GM19328 (cell line): ENCODE measurements at regions not wholly inside any gene's neighbourhood (a gene's known extent, or its start where the extent isn't known, plus 50 kb on each side); places are given as distances from the start of the nearest gene placed in this dataset.

Experiments
- ATAC-seq: cut with Tn5 transposase; IDR thresholded peaks from one replicate; pipeline ENCODE4 v1.9.1; 2021; ENCODE audit warnings: mild to moderate bottlenecking, moderate library complexity; ENCODE audit not compliant: unreplicated experiment

DNA sequence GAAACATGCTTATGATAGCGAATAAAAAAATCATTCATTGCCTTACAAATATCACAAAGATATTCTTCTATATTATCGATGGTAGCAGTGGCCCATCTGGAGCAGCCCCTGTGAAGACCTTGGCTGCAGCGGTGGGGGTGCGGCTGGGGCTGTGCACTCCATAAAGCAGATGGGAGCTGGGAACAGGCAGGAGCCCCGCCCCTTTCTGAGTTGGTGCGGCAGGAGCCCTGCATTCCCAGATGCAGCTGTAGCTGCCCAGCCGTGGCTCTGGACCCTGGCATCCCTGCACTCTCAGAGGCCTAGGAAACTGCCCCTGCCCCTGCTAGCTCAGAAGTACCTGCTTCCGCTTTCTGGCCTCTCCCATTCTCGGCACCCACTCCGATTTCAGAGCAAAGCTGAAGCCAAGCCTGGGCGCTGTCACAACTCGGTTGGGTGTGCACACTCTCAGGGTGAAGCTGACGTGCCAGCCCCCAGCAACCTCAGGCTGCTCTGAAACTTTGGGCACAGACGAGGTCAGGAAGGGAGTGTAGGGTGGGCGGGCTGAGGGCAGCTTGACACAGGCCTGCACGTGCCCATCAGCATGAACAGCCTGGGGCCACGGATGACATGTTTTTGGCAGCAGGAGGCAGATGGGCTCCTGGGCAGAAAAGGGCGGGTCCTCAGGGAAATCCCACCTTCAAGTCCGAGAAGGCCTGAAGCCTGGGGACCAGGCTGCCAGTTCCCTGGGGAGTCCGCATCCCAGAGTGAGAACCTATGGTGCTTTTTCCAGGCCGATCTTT lies 1440.8 kb upstream of the ACO1 start:
- no peak for ATAC-seq

- no peak for ATAC-seq
Observed at GRCh38 chr9:30944225-30944569, 1440.2 kb upstream of the ACO1 start.

- ATAC-seq = no peak
Observed at GRCh38 chr9:30944741-30945280, 1439.6 kb upstream of the ACO1 start.

DNA sequence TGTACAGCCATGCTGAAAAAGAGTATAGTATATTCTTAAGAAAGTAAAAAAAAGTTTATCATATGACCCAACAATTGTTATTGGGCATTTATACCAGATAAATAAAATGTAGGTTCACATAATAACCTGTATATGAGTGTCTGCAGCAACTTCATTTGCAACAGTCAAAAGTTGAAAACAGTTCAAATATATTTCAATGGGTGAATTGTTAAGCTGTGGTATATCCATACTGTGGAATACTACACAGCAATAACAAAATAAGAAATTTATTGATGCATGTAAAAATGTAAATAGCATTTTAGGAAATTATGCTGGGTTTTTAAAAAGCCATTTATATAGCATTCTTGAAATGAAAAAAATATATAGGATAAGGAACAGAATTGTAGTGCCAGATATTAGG lies 1420.1 kb upstream of the ACO1 start:
- no peak for ATAC-seq

GRCh38 chr9:30967476-30967875 lies 1417.0 kb upstream of the ACO1 start:
- no peak for ATAC-seq

DNA sequence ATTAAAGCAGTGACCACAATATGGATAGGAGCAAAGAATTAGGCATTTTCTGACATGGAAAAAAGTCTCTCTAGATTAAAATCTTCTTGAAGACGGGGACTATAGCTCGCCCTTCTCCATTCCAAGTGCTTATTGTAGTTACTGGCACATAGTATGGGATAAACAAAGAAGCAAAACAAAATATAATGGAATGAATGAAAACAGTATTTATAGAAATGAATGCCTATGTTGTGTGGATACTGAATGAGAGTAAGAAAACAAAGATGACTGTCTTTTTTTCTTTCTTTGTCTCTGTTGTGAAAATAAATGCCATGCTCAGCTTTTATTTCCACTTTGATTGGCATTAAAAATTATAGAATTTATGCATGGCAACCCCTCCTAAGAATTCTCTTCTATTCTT lies 1414.3 kb upstream of the ACO1 start:
- no peak for ATAC-seq

DNA sequence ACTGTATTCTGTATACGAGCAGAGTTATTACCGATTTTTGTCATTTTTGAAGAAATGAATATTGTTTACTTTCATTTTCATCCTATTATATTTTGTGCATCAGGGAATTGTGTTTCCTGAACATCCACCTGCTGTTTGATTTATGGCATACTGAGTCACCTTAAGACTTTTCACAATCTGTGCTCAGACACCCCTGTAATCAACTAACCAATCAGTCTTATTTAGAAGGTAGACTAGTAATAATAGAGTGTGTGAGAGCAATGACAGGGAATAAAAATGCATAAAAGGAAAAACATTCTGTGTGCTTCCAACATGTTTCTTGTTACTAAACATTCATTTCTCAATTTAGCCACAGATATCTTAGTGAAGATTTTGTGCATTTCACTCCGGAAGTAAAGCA lies 1413.6 kb upstream of the ACO1 start:
- ATAC-seq = no peak

- ATAC-seq = no peak
Observed at GRCh38 chr9:30972654-30973053, 1411.8 kb upstream of the ACO1 start.

- ATAC-seq = no peak
Observed at GRCh38 chr9:30977965-30978364, 1406.5 kb upstream of the ACO1 start.

GRCh38 chr9:30982301-30982700 lies 1402.1 kb upstream of the ACO1 start:
- ATAC-seq = no peak

DNA sequence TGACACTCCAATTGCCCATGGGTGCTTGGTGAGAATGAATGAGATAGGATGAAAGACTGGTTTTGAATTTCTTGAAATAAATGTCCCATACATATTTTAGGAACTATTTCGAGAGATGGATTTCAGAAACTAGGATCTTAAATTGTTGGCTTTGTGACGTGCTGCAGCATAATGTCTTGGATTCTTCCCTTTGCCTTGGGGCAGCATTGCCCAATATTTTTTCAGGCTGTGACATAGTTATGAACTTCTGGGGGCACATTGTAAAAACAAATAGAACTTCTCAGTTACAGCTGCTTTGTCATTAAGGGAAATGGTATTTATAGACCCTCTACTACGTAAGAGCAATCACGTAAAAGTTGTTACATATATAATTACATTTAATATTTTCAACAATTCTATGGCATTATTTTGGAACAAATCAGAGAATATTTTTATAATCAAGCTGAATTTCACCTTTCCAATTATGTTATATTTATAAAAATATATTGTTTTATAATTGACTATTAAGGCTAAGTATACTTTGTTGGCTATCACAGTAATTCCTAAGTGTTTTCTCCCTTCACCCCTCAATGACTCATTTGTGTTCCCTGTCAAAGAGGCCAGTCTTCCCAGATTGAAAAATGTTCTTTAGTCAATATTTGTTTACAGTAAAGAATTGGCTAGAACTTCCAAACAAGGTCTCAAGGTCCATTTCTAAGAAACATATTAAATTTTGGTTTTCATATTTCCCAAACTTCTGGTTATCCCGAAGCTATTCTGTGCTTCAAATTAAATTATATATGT lies 1388.3 kb upstream of the ACO1 start:
- no peak for ATAC-seq

DNA sequence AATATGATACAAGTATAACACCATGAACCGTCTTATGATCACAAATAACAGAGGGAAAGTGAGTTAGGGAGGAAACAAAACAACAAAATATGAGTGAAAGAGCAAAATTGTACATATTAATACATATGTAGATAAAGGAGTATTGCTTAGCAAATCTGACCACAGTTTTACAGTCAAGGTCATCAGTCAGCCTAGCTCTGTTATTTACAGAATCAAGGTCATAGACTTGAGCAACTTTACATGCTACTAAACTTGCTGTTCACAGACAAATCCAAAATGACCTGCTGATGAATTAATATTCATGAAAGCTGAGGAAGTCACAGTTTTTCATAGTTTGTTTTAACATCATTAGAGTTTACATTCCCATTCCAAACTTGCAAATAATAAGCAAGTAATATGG lies 1387.7 kb upstream of the ACO1 start:
- no peak for ATAC-seq

- ATAC-seq = no peak
Observed at GRCh38 chr9:30997291-30997690, 1387.2 kb upstream of the ACO1 start.

- no peak for ATAC-seq
Observed at GRCh38 chr9:31005086-31005665, 1379.3 kb upstream of the ACO1 start.

GRCh38 chr9:31013371-31013770 lies 1371.1 kb upstream of the ACO1 start:
- ATAC-seq = no peak

GRCh38 chr9:31023847-31024246 lies 1360.6 kb upstream of the ACO1 start:
- ATAC-seq = no peak

DNA sequence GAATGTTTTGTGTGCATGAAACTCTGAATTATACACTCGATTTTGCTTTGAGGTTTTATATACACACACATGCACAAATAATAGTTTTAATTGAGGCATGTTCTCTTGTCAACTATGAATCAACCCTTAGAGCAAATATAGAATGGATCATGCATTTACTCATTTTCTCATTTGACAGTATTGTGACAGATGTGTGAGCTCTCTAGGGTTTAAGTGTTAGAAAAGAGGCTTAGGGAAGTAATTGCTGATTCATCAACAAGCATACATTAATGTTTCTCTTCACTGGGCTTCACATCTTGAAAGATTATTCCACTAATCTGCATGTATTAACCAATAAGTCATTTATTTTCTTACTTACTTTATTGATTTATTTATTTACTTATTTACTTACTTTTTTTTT lies 1356.8 kb upstream of the ACO1 start:
- no peak for ATAC-seq

DNA sequence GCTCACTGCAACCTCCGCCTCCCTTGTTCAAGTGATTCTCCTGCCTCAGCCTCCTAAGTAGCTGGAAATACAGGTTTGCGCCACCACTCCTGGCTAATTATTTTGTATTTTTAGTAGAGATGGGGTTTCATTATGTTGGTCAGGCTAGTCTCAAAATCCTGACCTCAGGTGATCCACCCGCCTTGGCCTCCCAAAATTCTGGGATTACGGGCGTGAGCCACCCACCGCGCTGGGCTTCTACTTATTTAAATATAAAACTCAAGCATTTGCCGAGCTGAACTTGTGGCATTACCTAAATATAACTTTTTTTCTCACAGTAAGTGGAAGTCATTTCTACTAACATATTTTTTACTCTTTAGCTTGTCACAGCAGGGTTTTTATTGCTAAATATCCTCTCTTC lies 1356.3 kb upstream of the ACO1 start:
- ATAC-seq = no peak

DNA sequence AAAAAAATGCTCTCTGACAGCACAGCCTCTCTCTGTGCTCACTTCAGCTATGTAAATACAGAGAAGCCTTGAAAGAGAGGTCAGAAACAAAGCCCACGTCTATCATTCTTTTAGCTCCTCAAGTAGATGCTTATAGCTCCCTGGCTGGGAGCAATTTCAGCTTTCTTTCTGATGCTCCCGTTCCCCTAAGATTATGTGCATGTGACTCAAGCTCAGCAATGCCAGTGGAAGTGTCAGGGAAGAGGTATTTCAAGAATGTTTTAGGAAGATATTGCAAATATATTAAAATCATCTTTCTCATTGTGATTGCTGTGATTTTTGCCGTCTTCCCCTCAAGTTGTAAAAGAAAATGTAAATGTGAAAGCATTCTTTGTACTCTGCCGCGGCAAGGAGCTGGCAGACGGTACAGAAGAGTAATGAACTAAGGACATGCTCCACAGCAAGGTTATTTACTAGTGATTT lies 1353.7 kb upstream of the ACO1 start:
- no peak for ATAC-seq

DNA sequence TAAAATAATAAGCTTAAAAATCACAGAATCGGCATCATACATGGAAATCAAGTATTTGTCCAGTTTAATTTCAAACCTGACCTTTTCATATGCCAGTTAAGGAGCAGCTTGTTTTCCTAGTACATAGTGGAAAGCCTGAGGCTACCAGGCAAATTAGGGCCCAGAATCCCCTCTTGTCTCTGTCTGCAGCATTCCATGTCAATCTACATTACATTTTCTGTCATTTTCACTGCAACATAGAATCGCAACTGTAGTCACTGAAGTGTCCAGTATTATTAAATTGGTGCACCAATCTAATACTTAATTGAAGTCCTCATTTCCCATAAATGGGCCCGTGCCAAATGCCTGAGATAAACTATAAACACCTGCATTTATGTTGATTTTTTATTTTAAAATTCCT lies 1352.2 kb upstream of the ACO1 start:
- no peak for ATAC-seq

- ATAC-seq = no peak
Observed at GRCh38 chr9:31034311-31034710, 1350.1 kb upstream of the ACO1 start.

- ATAC-seq = no peak
Observed at GRCh38 chr9:31040564-31040963, 1343.9 kb upstream of the ACO1 start.
